Cardiac fibroblast (primary cell): ENCODE measurements at regions not wholly inside any gene's neighbourhood (a gene's known extent, or its start where the extent isn't known, plus 50 kb on each side); places are given as distances from the start of the nearest gene placed in this dataset.

ENCODE experiments used
- DNase-seq, 2 donors: peaks; one replicate each; pipeline versions ENCODE4 v3.0.0 to v3.0.0-alpha.2; 2010; ENCODE audit warnings: low read depth in 2 of 2
- H3K4me3 ChIP-seq, 2 donors: replicated peaks in 1 of 2; 1 replicate in 1 of 2; 2 replicates in 1 of 2; pipeline ENCODE4 v1.5.1; 2011; ENCODE audit warnings: low read depth in 2 of 2, low read length in 2 of 2, mild to moderate bottlenecking in 2 of 2, moderate library complexity in 1 of 2
- CTCF ChIP-seq: IDR thresholded peaks from one replicate; pipeline ENCODE4 v1.5.1; 2011; ENCODE audit warnings: low read depth, mild to moderate bottlenecking, low read length, inconsistent platforms

- H3K4me3 ChIP-seq, result no peak overlapping the region
- DNase-seq, result peak in 1 of 2 donors; percentile 26
- no peak for TF ChIP-seq CTCF
These were observed 633.3 kb upstream of the CAMK1G start for GRCh38 chr1:208950206-208950605.

GRCh38 chr1:208951026-208951525, 632.4 kb upstream of the CAMK1G start:
- H3K4me3 ChIP-seq, result no peak overlapping the region
- no peak for DNase-seq
- no peak for TF ChIP-seq CTCF

GRCh38 chr1:208951908-208952307, 631.6 kb upstream of the CAMK1G start:
- no peak overlapping the region for H3K4me3 ChIP-seq
- no peak for DNase-seq
- no peak for TF ChIP-seq CTCF

- peak in 1 of 2 donors; percentile 22 for DNase-seq
- TF ChIP-seq CTCF, result no peak
These were observed 620.6 kb upstream of the CAMK1G start for GRCh38 chr1:208962867-208963266.

GRCh38 chr1:208965351-208965750, 618.2 kb upstream of the CAMK1G start:
- peak; percentile 3 to 8 for DNase-seq
- TF ChIP-seq CTCF, result no peak
- H3K4me3 ChIP-seq, result no peak overlapping the region

More at GRCh38 chr1:208962867-208963266, 620.6 kb upstream of the CAMK1G start:
- H3K4me3 ChIP-seq, result no peak overlapping the region

- DNase-seq, result no peak
- H3K4me3 ChIP-seq, result no peak overlapping the region
- TF ChIP-seq CTCF, result no peak
These were observed 616.2 kb upstream of the CAMK1G start for GRCh38 chr1:208967334-208967733.

GRCh38 chr1:208974717-208975116, 608.8 kb upstream of the CAMK1G start:
- DNase-seq, result no peak
- TF ChIP-seq CTCF, result no peak
- H3K4me3 ChIP-seq, result no peak overlapping the region
